ENCODE measurements at regions not wholly inside any gene's neighbourhood (a gene's known extent, or its start where the extent isn't known, plus 50 kb on each side); places are given as distances from the start of the nearest gene placed in this dataset.

- Mint-ChIP-seq H3K36me3 (ENCODE audit: low read depth) (no peaks in the 10 kb centered on the region), H3K27me3 (peaks cover 3% of the 10 kb centered on the region), H3K4me1 (peaks cover 5% of the 10 kb centered on the region), H3K27ac (no peak overlapping the region), H3K4me3 (no peak overlapping the region), H3K9me3 (peaks cover 5% of the 10 kb centered on the region)
- ATAC-seq = no peak
- no peak for DNase-seq
Observed at GRCh38 chr20:22402550-22402949, 181.8 kb downstream of the FOXA2 start.

GRCh38 chr20:22400440-22400839, 183.9 kb downstream of the FOXA2 start:
- Mint-ChIP-seq H3K9me3 (peaks cover 5% of the 10 kb centered on the region), H3K27me3 (peaks cover 3% of the 10 kb centered on the region), H3K4me3 (no peak overlapping the region), H3K27ac (no peak overlapping the region), H3K4me1 (peaks cover 2% of the 10 kb centered on the region), H3K36me3 (ENCODE audit: low read depth) (no peaks in the 10 kb centered on the region)
- ATAC-seq = no peak
- no peak for DNase-seq

GRCh38 chr20:22394583-22394982, 189.8 kb downstream of the FOXA2 start:
- no peak for DNase-seq
- H3K4me1 Mint-ChIP-seq = no peaks in the 10 kb centered on the region
- no peak overlapping the region for H3K4me3 Mint-ChIP-seq
- peaks cover 3% of the 10 kb centered on the region for H3K27me3 Mint-ChIP-seq
- H3K27ac Mint-ChIP-seq = no peak overlapping the region
- peaks cover 5% of the 10 kb centered on the region for H3K9me3 Mint-ChIP-seq
- H3K36me3 Mint-ChIP-seq (ENCODE audit: low read depth) = no peaks in the 10 kb centered on the region
- ATAC-seq = no peak

DNA sequence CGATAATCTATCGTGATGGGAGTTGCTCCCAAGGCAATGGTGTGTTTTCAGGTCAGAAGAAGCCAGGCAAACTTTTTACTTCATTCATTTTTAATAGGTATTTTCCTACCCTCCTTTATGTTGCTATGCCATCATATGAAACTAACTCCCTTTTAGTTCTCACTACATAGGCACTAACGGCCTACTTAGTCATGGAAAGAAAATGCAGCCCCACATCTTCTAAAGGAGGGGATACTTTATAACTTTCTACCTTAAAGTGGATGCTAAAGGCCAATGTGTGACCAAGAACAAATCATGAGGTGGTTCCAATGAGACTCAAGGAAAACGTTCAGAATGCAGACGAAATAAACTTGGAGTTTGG, 193.8 kb downstream of the FOXA2 start:
- Mint-ChIP-seq H3K9me3 (no peaks in the 10 kb centered on the region), H3K27ac (no peak overlapping the region), H3K36me3 (ENCODE audit: low read depth) (no peaks in the 10 kb centered on the region), H3K4me3 (no peak overlapping the region), H3K4me1 (no peaks in the 10 kb centered on the region), H3K27me3 (peaks cover 3% of the 10 kb centered on the region)
- DNase-seq = no peak
- ATAC-seq = no peak

- ATAC-seq = no peak
- Mint-ChIP-seq H3K27ac (no peak overlapping the region), H3K4me3 (no peak overlapping the region), H3K9me3 (no peaks in the 10 kb centered on the region), H3K4me1 (no peaks in the 10 kb centered on the region), H3K27me3 (peaks cover 3% of the 10 kb centered on the region), H3K36me3 (ENCODE audit: low read depth) (no peaks in the 10 kb centered on the region)
- DNase-seq = no peak
Observed at GRCh38 chr20:22389836-22390542, 194.4 kb downstream of the FOXA2 start.

- no peak overlapping the region for H3K4me3 Mint-ChIP-seq
- H3K9me3 Mint-ChIP-seq = no peaks in the 10 kb centered on the region
- ATAC-seq = no peak
- no peaks in the 10 kb centered on the region for H3K4me1 Mint-ChIP-seq
- H3K36me3 Mint-ChIP-seq (ENCODE audit: low read depth) = no peaks in the 10 kb centered on the region
- H3K27me3 Mint-ChIP-seq = no peaks in the 10 kb centered on the region
- no peak for DNase-seq
- H3K27ac Mint-ChIP-seq = no peak overlapping the region
Observed at GRCh38 chr20:22387452-22387851, 196.9 kb downstream of the FOXA2 start.

DNA sequence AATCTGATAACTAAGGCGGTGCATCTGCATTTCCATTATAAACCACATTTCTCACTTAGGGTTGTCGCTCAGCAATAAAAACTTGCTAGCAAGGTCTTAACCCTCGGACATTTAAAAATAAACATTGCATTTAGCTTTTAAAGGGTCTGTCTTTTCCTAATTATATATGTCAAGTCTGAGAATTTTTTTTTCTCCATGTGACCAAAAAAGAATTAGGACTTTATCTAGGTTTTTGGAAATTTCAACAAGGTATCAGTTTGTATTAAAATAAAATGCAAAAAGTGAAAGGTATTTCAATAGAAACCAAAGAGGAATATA, 198.1 kb downstream of the FOXA2 start:
- no peaks in the 10 kb centered on the region for H3K4me1 Mint-ChIP-seq
- H3K36me3 Mint-ChIP-seq (ENCODE audit: low read depth) = no peaks in the 10 kb centered on the region
- H3K27ac Mint-ChIP-seq = no peak overlapping the region
- ATAC-seq = no peak
- no peak overlapping the region for H3K4me3 Mint-ChIP-seq
- no peak for DNase-seq
- no peaks in the 10 kb centered on the region for H3K27me3 Mint-ChIP-seq
- no peaks in the 10 kb centered on the region for H3K9me3 Mint-ChIP-seq

DNA sequence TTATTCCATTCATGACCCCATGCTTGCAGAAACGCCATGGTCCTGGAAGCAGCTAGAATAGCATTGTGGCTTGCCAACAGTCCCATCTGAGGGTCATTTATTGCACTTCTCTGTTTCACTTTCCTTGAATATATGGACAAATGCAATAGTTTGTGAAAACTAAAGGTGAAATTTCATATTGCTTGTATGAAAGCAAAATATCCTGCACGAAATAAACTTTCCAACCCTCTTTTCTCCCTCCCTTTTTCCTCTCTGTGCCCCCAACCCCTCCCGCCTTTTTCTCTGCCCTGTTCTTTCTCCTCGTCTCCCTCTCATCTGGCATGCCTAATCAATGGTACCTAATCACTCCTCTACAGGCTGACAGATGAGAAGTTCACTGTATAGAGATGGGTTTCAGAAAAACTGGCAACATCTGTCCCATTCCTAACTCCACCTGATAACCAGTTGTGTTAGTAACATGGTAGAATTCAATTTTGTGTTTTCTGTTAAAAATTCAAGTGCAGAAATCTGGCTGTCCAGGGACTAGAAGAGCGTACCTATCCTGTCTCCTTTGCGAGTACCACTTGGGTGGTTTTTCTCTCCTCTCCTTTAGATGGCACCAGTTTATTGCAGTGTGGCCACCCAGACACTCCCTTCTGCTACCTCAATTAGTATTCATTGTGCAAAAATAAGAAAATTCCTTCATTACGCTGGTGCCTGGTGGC, 198.6 kb downstream of the FOXA2 start:
- H3K4me3 Mint-ChIP-seq = no peak overlapping the region
- no peaks in the 10 kb centered on the region for H3K9me3 Mint-ChIP-seq
- no peak overlapping the region for H3K27ac Mint-ChIP-seq
- no peak for ATAC-seq
- no peak for DNase-seq
- H3K4me1 Mint-ChIP-seq = no peaks in the 10 kb centered on the region
- H3K27me3 Mint-ChIP-seq = no peaks in the 10 kb centered on the region
- no peaks in the 10 kb centered on the region for H3K36me3 Mint-ChIP-seq (ENCODE audit: low read depth)

DNA sequence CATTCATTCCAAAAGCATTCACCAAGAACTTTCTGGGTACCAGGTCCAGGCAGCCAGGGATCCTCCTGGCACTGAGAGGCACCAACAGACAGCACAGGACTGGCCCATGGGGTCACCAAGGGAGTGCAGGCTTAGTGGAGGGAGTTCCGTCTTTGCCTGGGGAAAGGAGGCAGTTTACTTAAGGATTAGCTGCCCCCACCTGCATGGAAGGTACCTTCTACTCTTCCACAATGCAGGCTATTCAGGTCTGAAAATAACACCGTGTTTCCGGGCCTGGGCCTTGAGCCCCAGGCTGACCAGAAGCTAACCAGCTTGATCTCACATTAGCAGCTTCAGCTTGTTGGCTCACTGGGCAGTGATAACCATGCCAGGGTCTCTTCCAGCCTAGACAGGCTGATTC, 199.4 kb downstream of the FOXA2 start:
- DNase-seq (no peak), ATAC-seq (no peak)
- Mint-ChIP-seq H3K4me1 (no peaks in the 10 kb centered on the region), H3K9me3 (no peaks in the 10 kb centered on the region), H3K27ac (no peak overlapping the region), H3K27me3 (no peaks in the 10 kb centered on the region), H3K4me3 (no peak overlapping the region), H3K36me3 (ENCODE audit: low read depth) (no peaks in the 10 kb centered on the region)

DNA sequence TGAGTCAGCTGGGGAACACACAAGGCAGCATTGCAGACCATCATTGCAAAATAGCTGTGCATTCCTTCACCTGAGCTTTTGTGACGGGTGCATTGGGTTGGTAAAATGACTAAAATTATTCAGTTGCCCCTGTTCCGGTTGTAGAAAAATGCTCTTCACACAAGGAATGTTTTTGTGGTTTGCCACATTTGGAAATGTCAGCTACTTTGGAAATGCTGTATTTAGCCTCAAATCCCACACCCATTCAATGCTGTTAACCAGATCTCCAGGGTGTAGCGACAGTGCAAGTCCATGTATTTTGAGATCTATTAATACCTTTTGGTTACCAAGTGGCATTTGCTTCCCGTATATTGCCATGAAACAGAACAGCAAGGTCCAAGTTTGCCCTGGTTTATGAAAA, 201.2 kb downstream of the FOXA2 start:
- ATAC-seq (no peak), DNase-seq (no peak)
- Mint-ChIP-seq H3K9me3 (no peaks in the 10 kb centered on the region), H3K27ac (no peak overlapping the region), H3K27me3 (no peaks in the 10 kb centered on the region), H3K4me3 (no peak overlapping the region), H3K36me3 (ENCODE audit: low read depth) (no peaks in the 10 kb centered on the region), H3K4me1 (no peaks in the 10 kb centered on the region)

DNA sequence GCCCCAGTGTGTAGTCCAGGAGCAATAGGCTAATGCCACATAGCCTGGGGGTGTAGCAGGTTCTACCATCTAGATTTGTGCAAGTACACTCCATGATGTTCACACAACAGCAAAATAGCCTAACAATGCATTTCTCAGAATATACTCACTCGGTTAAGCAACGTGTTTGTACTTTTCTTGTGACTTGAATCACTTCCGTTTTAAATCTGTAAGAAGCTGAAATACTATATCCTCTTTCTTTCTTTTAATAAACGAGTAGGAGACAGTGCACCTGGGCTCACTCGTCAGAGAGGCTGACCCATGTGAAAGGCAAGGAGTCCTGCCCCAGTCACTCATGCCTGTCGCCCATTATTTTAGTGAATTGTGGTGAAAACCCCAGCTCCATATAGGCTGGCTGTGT, 201.6 kb downstream of the FOXA2 start:
- ATAC-seq (no peak), DNase-seq (no peak)
- Mint-ChIP-seq H3K9me3 (no peaks in the 10 kb centered on the region), H3K4me3 (no peak overlapping the region), H3K27ac (no peak overlapping the region), H3K4me1 (no peaks in the 10 kb centered on the region), H3K27me3 (no peaks in the 10 kb centered on the region), H3K36me3 (ENCODE audit: low read depth) (no peaks in the 10 kb centered on the region)

GRCh38 chr20:22381812-22382416, 202.5 kb downstream of the FOXA2 start:
- no peak for DNase-seq
- Mint-ChIP-seq H3K9me3 (no peaks in the 10 kb centered on the region), H3K4me3 (no peak overlapping the region), H3K4me1 (no peaks in the 10 kb centered on the region), H3K27ac (no peak overlapping the region), H3K27me3 (no peaks in the 10 kb centered on the region), H3K36me3 (ENCODE audit: low read depth) (no peaks in the 10 kb centered on the region)
- no peak for ATAC-seq

- DNase-seq = no peak
- Mint-ChIP-seq H3K36me3 (ENCODE audit: low read depth) (no peaks in the 10 kb centered on the region), H3K4me3 (no peak overlapping the region), H3K27ac (no peak overlapping the region), H3K9me3 (no peaks in the 10 kb centered on the region), H3K27me3 (no peaks in the 10 kb centered on the region), H3K4me1 (no peaks in the 10 kb centered on the region)
- ATAC-seq = no peak
Observed at GRCh38 chr20:22379472-22379871, 204.9 kb downstream of the FOXA2 start.

DNA sequence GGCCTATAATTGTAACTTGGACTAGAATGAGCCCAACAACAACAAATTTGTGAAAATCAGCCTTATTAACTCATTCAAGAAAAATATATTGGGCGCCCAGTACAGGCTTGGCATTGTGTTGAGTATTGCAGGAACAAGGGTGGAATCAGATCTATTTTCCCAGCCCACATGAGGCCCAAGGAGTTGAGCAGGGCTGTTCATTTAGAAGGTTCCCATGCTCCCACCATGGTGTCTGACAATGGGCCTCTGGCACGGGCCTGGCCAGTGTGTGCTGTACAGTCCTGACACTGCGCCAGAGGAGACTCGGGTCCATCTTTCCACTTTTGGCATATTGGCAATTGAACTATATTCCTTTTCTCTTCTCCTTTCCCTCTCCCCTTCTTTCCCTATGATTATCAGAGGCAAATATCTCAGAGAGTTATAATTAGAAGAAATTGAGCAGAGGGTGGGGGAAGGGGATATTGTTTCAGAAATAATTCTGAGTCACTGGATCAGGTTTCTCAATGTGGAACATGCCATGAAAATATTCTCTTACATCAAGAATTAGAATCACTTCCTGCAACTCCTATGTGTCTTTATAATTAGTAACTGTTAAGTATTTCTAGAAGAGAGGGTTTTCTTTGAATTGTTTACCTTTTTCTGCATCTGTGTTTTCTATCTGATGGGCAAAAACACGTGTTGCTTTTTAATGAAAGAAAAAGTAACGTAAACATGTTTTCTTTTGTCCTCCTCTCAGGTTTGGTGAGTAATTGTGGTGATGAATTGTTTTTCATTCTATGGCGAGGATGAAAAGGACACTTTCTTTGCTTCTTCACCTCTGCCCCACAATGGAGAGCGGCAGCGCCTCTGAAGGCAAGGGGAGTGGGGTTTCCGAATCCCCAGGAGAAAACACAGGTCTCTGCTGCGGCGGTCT, 209.4 kb downstream of the FOXA2 start:
- Mint-ChIP-seq H3K9me3 (no peaks in the 10 kb centered on the region), H3K36me3 (ENCODE audit: low read depth) (no peaks in the 10 kb centered on the region), H3K4me1 (peaks cover 11% of the 10 kb centered on the region), H3K4me3 (no peak overlapping the region), H3K27ac (no peak overlapping the region), H3K27me3 (no peaks in the 10 kb centered on the region)
- ATAC-seq (no peak), DNase-seq (no peak)

DNA sequence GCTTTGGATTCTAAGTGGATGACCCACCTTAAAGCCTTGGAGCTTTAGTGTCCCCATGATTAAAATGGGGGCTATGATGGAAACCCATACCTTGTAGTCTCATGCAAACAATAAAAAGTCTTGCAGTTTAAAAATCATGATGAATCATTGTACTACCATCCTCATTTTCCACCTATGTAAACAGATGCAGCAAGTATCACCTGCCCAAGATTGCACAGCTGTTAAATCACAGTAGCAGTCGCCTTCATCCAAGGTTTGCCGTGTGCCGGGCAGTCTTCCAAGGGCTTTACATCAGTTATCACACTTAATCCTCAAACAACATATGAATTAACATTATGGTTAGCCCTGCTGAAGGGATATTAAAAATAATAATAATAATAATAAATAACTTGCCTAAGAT, 210.3 kb downstream of the FOXA2 start:
- DNase-seq (no peak), ATAC-seq (no peak)
- Mint-ChIP-seq H3K27ac (no peak overlapping the region), H3K36me3 (ENCODE audit: low read depth) (no peaks in the 10 kb centered on the region), H3K4me3 (no peak overlapping the region), H3K4me1 (peaks cover 14% of the 10 kb centered on the region), H3K9me3 (no peaks in the 10 kb centered on the region), H3K27me3 (no peaks in the 10 kb centered on the region)

Measured in activated naive CD8-positive, alpha-beta T cell treated with anti-CD3 and anti-CD28 coated beads, Interleukin-2, amount 50 U/mL, for 24 hours (primary cell).